T-cell (primary cell): ENCODE measurements at regions not wholly inside any gene's neighbourhood (a gene's known extent, or its start where the extent isn't known, plus 50 kb on each side); places are given as distances from the start of the nearest gene placed in this dataset.
"Not testable (repeated sequence)": the region's sequence is repeated elsewhere in the genome, so short reads cannot be mapped to it uniquely, and the experiment has no call there.

Experiments
- ATAC-seq, 4 experiments: fragments of 200-7000 bp in 3 of 4; fragments of 150-1000 bp in 1 of 4; cut with Tn5 transposase; replicated peaks in 1 of 4; 1 replicate in 3 of 4; 2 replicates in 1 of 4; pipeline ENCODE4 v1.10.0; 2021; ENCODE audit warnings: moderate library complexity in 3 of 4, mild to moderate bottlenecking in 2 of 4, moderate number of reproducible peaks in 1 of 4
- CTCF ChIA-PET, 2 donors: fragments of 300-600 bp; sonication (Branson Sonifier 250); formaldehyde crosslinking; loops; one replicate each; lab custom pipeline; 2022; ENCODE audit warnings: antibody characterized with exemption in 2 of 2; lab: Charles Lee
- POLR2A ChIA-PET, 2 donors: fragments of 300-600 bp; sonication (Branson Sonifier 250); formaldehyde crosslinking; loops; one replicate each; lab custom pipeline; 2022; ENCODE audit warnings: antibody characterized with exemption in 2 of 2; lab: Charles Lee
- DNase-seq, 35 experiments: peaks; one replicate each; pipeline versions ENCODE4 v3.0.0 to v3.0.0-alpha.2; 2013 to 2023
- H3K27ac ChIP-seq: one replicate; pipeline ENCODE4 v1.5.1; 2013; ENCODE audit warnings: low read length
- H3K27me3 ChIP-seq, 2 experiments: replicated peaks in 1 of 2; 1 replicate in 1 of 2; 2 replicates in 1 of 2; pipeline versions ENCODE4 v1.6.1 to v1.7.0; 2013; ENCODE audit warnings: low read length in 1 of 2, mixed read lengths in 1 of 2; ENCODE audit not compliant: control insufficient read depth in 2 of 2, insufficient read depth in 2 of 2; ENCODE audit errors: extremely low read depth in 1 of 2
- H3K36me3 ChIP-seq, 2 donors: 1 replicate in 1 of 2; 2 replicates in 1 of 2; pipeline versions ENCODE4 v1.6.1 to v1.7.0; 2013; ENCODE audit warnings: low read length in 1 of 2; ENCODE audit not compliant: control insufficient read depth in 2 of 2, insufficient read depth in 1 of 2; ENCODE audit errors: extremely low read depth in 1 of 2
- H3K4me1 ChIP-seq, 2 experiments: 1 replicate in 1 of 2; 2 replicates in 1 of 2; pipeline versions ENCODE4 v1.6.1 to v1.7.0; 2013; ENCODE audit warnings: low read length in 2 of 2, mixed read lengths in 1 of 2; ENCODE audit not compliant: insufficient read depth in 2 of 2, control insufficient read depth in 1 of 2; ENCODE audit errors: extremely low read depth in 1 of 2
- H3K4me3 ChIP-seq, 2 donors: 1 replicate in 1 of 2; 2 replicates in 1 of 2; pipeline versions ENCODE4 v1.5.1 to v1.7.0; 2013; ENCODE audit warnings: mild to moderate bottlenecking in 2 of 2, low read length in 1 of 2, moderate library complexity in 1 of 2; ENCODE audit not compliant: control insufficient read depth in 1 of 2; ENCODE audit errors: extremely low read depth in 1 of 2
- H3K9me3 ChIP-seq: 2 replicates; pipeline ENCODE4 v1.7.0; 2013
- H3K27ac Mint-ChIP-seq, 2 donors: one replicate each; pipeline ENCODE4 v1.8.0; 2020 to 2021; ENCODE audit warnings: mild to moderate bottlenecking in 2 of 2, mixed read lengths in 2 of 2
- H3K27me3 Mint-ChIP-seq, 2 donors: one replicate each; pipeline ENCODE4 v1.8.0; 2021 to 2022; ENCODE audit warnings: mixed read lengths in 2 of 2
- H3K36me3 Mint-ChIP-seq: one replicate; pipeline ENCODE4 v1.8.0; 2021; ENCODE audit warnings: mixed read lengths
- H3K4me1 Mint-ChIP-seq, 3 donors: one replicate each; pipeline ENCODE4 v1.8.0; 2020 to 2022; ENCODE audit warnings: mixed read lengths in 3 of 3, mild to moderate bottlenecking in 1 of 3
- H3K4me3 Mint-ChIP-seq, 3 donors: one replicate each; pipeline ENCODE4 v1.8.0; 2020 to 2022; ENCODE audit warnings: mild to moderate bottlenecking in 3 of 3, mixed read lengths in 3 of 3, moderate library complexity in 3 of 3
- H3K9me3 Mint-ChIP-seq, 3 donors: one replicate each; pipeline ENCODE4 v1.8.0; 2020 to 2022; ENCODE audit warnings: mixed read lengths in 3 of 3
- WGBS: methylation state at CpG from one replicate; pipeline ENCODE4 v1.1.5; 2013; ENCODE audit warnings: missing lambda C conversion rate; ENCODE audit not compliant: insufficient coverage; 5-methylcytosine and 5-hydroxymethylcytosine counted together

GRCh38 chr5:20323323-20323722, 335.3 kb upstream of the CDH18 start:
- H3K4me1 ChIP-seq: no peaks in the 10 kb centered on the region
- no peak for DNase-seq
- no peak overlapping the region for H3K4me3 ChIP-seq
- no peaks in the 10 kb centered on the region for H3K27me3 ChIP-seq
- CTCF ChIA-PET: no interaction called here
- Mint-ChIP-seq H3K27ac (no peak overlapping the region), H3K36me3 (no peaks in the 10 kb centered on the region), H3K9me3 (peaks cover 13 to 21% (median 13%) of the 10 kb centered on the region in 3 donors), H3K4me1 (no peaks in the 10 kb centered on the region), H3K27me3 (no peaks in the 10 kb centered on the region), H3K4me3 (no peak overlapping the region)
- no peaks in the 10 kb centered on the region for H3K36me3 ChIP-seq
- H3K27ac ChIP-seq: no peak overlapping the region
- no peak for ATAC-seq
- no peaks in the 10 kb centered on the region for H3K9me3 ChIP-seq
- POLR2A ChIA-PET: no interaction called here

GRCh38 chr5:20307391-20307790, 319.4 kb upstream of the CDH18 start:
- Mint-ChIP-seq H3K4me3 (no peak overlapping the region), H3K27ac (no peak overlapping the region), H3K4me1 (no peaks in the 10 kb centered on the region), H3K36me3 (no peaks in the 10 kb centered on the region), H3K9me3 (peaks cover 5 to 28% (median 23%) of the 10 kb centered on the region in 3 donors), H3K27me3 (no peaks in the 10 kb centered on the region)
- CTCF ChIA-PET: no interaction called here
- ATAC-seq: no peak
- POLR2A ChIA-PET: no interaction called here
- Histone ChIP-seq H3K9me3 (no peaks in the 10 kb centered on the region), H3K36me3 (no peaks in the 10 kb centered on the region), H3K27me3 (no peaks in the 10 kb centered on the region), H3K27ac (no peak overlapping the region), H3K4me3 (no peak overlapping the region), H3K4me1 (no peaks in the 10 kb centered on the region)
- DNase-seq: no peak

GRCh38 chr5:20305463-20305862, 317.5 kb upstream of the CDH18 start:
- Histone ChIP-seq H3K4me3 (no peak overlapping the region), H3K27me3 (no peaks in the 10 kb centered on the region), H3K4me1 (no peaks in the 10 kb centered on the region), H3K27ac (no peak overlapping the region), H3K9me3 (no peaks in the 10 kb centered on the region), H3K36me3 (no peaks in the 10 kb centered on the region)
- WGBS: 93% methylated on average over 38 of the region's 44 CpGs
- Mint-ChIP-seq H3K27ac (no peak overlapping the region), H3K9me3 (peaks cover under 1 to 36% (median 27%) of the 10 kb centered on the region in 3 donors), H3K27me3 (no peaks in the 10 kb centered on the region), H3K4me1 (no peaks in the 10 kb centered on the region), H3K36me3 (no peaks in the 10 kb centered on the region), H3K4me3 (no peak overlapping the region)
- ChIA-PET CTCF (no interaction called here), POLR2A (no interaction called here)
- ATAC-seq (no peak), DNase-seq (no peak)

GRCh38 chr5:20304570-20304969, 316.6 kb upstream of the CDH18 start:
- H3K4me3 ChIP-seq, CTCF ChIA-PET, H3K4me3 Mint-ChIP-seq, H3K4me1 Mint-ChIP-seq, H3K27ac Mint-ChIP-seq, H3K27me3 ChIP-seq, POLR2A ChIA-PET, H3K9me3 ChIP-seq, ATAC-seq, H3K36me3 Mint-ChIP-seq, H3K27ac ChIP-seq, DNase-seq, H3K36me3 ChIP-seq, H3K27me3 Mint-ChIP-seq, H3K4me1 ChIP-seq: not testable (repeated sequence)
- H3K9me3 Mint-ChIP-seq: peaks cover 0 to 32% (median 25%) of the 10 kb centered on the region in 3 donors
- 81% methylated on average over 4 of the region's 11 CpGs for WGBS

- Histone ChIP-seq H3K9me3 (no peaks in the 10 kb centered on the region), H3K4me3 (no peak overlapping the region), H3K4me1 (no peaks in the 10 kb centered on the region), H3K27me3 (no peaks in the 10 kb centered on the region), H3K27ac (no peak overlapping the region), H3K36me3 (no peaks in the 10 kb centered on the region)
- Mint-ChIP-seq H3K27me3 (no peaks in the 10 kb centered on the region), H3K36me3 (no peaks in the 10 kb centered on the region), H3K27ac (no peak overlapping the region), H3K4me3 (no peak overlapping the region), H3K4me1 (no peaks in the 10 kb centered on the region), H3K9me3 (peaks cover 6 to 34% (median 27%) of the 10 kb centered on the region in 3 donors)
- WGBS: no CpG with 5 or more reads among the region's 4 CpGs
- no peak for ATAC-seq
- POLR2A ChIA-PET: no interaction called here
- DNase-seq: no peak
- CTCF ChIA-PET: no interaction called here
Observed at GRCh38 chr5:20300110-20300509, 312.1 kb upstream of the CDH18 start.

- no peaks in the 10 kb centered on the region for H3K36me3 Mint-ChIP-seq
- POLR2A ChIA-PET: no interaction called here
- no peaks in the 10 kb centered on the region for H3K27me3 ChIP-seq
- no peak for DNase-seq
- CTCF ChIA-PET: no interaction called here
- no peak for ATAC-seq
- no peak overlapping the region for H3K4me3 Mint-ChIP-seq
- H3K9me3 ChIP-seq: no peaks in the 10 kb centered on the region
- H3K4me3 ChIP-seq: no peak overlapping the region
- no peak overlapping the region for H3K27ac Mint-ChIP-seq
- H3K4me1 Mint-ChIP-seq: no peaks in the 10 kb centered on the region
- H3K27ac ChIP-seq: no peak overlapping the region
- peaks cover 6 to 21% (median 7%) of the 10 kb centered on the region in 3 donors for H3K9me3 Mint-ChIP-seq
- no peaks in the 10 kb centered on the region for H3K27me3 Mint-ChIP-seq
- H3K36me3 ChIP-seq: no peaks in the 10 kb centered on the region
- H3K4me1 ChIP-seq: no peaks in the 10 kb centered on the region
Observed at GRCh38 chr5:20294696-20295095, 306.7 kb upstream of the CDH18 start.

GRCh38 chr5:20291766-20292165, 303.8 kb upstream of the CDH18 start:
- Mint-ChIP-seq H3K27ac (no peak overlapping the region), H3K36me3 (no peaks in the 10 kb centered on the region), H3K4me1 (no peaks in the 10 kb centered on the region), H3K27me3 (no peaks in the 10 kb centered on the region), H3K4me3 (no peak overlapping the region), H3K9me3 (peaks cover 0 to 15% (median 0%) of the 10 kb centered on the region in 3 donors)
- H3K4me1 ChIP-seq: no peaks in the 10 kb centered on the region
- ChIA-PET POLR2A (no interaction called here), CTCF (no interaction called here)
- H3K27me3 ChIP-seq: no peaks in the 10 kb centered on the region
- no peak for ATAC-seq
- no peaks in the 10 kb centered on the region for H3K36me3 ChIP-seq
- no peak overlapping the region for H3K27ac ChIP-seq
- H3K4me3 ChIP-seq: no peak overlapping the region
- DNase-seq: no peak
- H3K9me3 ChIP-seq: no peaks in the 10 kb centered on the region
- WGBS: 56% methylated on average over 2 of the region's 3 CpGs
